Neural progenitor cell (in vitro differentiated cells): ENCODE measurements at regions not wholly inside any gene's neighbourhood (a gene's known extent, or its start where the extent isn't known, plus 50 kb on each side); places are given as distances from the start of the nearest gene placed in this dataset.

Experiments
- DNase-seq: peaks from one replicate; pipeline ENCODE4 v3.0.0-alpha.2; 2016; ENCODE audit warnings: low spot score
- H2AFZ ChIP-seq: fragments of 200-600 bp; sonication (generic); replicated peaks from 2 replicates; pipeline ENCODE4 v1.6.1; 2016; ENCODE audit warnings: antibody characterized with exemption
- H3F3A ChIP-seq: fragments of 200-600 bp; sonication (generic); 2 replicates; pipeline ENCODE4 v1.6.1; 2016; ENCODE audit warnings: antibody characterized with exemption, low read depth
- H3K27ac ChIP-seq: fragments of 200-600 bp; sonication (generic); 2 replicates; pipeline ENCODE4 v1.5.1; 2016; ENCODE audit warnings: mild to moderate bottlenecking
- H3K27me3 ChIP-seq: fragments of 200-600 bp; sonication (generic); 2 replicates; pipeline ENCODE4 v1.6.1; 2016; ENCODE audit warnings: mild to moderate bottlenecking, moderate library complexity
- H3K36me3 ChIP-seq: fragments of 200-600 bp; sonication (generic); 2 replicates; pipeline ENCODE4 v1.5.1; 2016
- H3K4me1 ChIP-seq: fragments of 200-600 bp; sonication (generic); 2 replicates; pipeline ENCODE4 v1.6.1; 2016; ENCODE audit warnings: mixed run types
- H3K4me2 ChIP-seq: fragments of 200-600 bp; sonication (generic); 2 replicates; pipeline ENCODE4 v1.6.1; 2016
- H3K4me3 ChIP-seq: fragments of 200-600 bp; sonication (generic); 2 replicates; pipeline ENCODE4 v1.5.1; 2016
- H3K79me2 ChIP-seq: fragments of 200-600 bp; sonication (generic); 2 replicates; pipeline ENCODE4 v1.6.1; 2016; ENCODE audit warnings: low read depth
- H3K9ac ChIP-seq: fragments of 200-600 bp; sonication (generic); 2 replicates; pipeline ENCODE4 v1.6.1; 2016
- H3K9me3 ChIP-seq: fragments of 200-600 bp; sonication (generic); 2 replicates; pipeline ENCODE4 v1.5.1; 2016; ENCODE audit warnings: low read depth
- H4K20me1 ChIP-seq: fragments of 200-600 bp; sonication (generic); 2 replicates; pipeline ENCODE4 v1.6.1; 2016; ENCODE audit warnings: low read depth
- H3K27ac Mint-ChIP-seq: 3 replicates; pipeline ENCODE4 v1.8.0; 2021; ENCODE audit warnings: mixed read lengths
- H3K27me3 Mint-ChIP-seq: 2 replicates; pipeline ENCODE4 v1.8.0; 2022; ENCODE audit warnings: low read depth, mild to moderate bottlenecking, inconsistent platforms, moderate library complexity, mixed read lengths; ENCODE audit not compliant: insufficient read depth
- H3K36me3 Mint-ChIP-seq: 3 replicates; pipeline ENCODE4 v1.8.0; 2021; ENCODE audit warnings: mixed read lengths
- H3K4me1 Mint-ChIP-seq: 3 replicates; pipeline ENCODE4 v1.8.0; 2021; ENCODE audit warnings: mixed read lengths
- H3K4me3 Mint-ChIP-seq: 3 replicates; pipeline ENCODE4 v1.8.0; 2021; ENCODE audit warnings: mild to moderate bottlenecking, moderate library complexity, mixed read lengths
- H3K9me3 Mint-ChIP-seq: 3 replicates; pipeline ENCODE4 v1.8.0; 2020; ENCODE audit warnings: mixed read lengths
- CTCF ChIP-seq: fragments of 200-600 bp; sonication (generic); IDR thresholded peaks from 2 replicates; pipeline ENCODE4 v1.5.1; 2017; ENCODE audit warnings: antibody characterized with exemption, mild to moderate bottlenecking
- EZH2 ChIP-seq: fragments of 200-600 bp; sonication (generic); IDR thresholded peaks from 2 replicates; pipeline ENCODE4 v1.6.1; 2017; ENCODE audit warnings: antibody characterized with exemption, mild to moderate bottlenecking, moderate library complexity
- EZH2phosphoT487 ChIP-seq: fragments of 200-600 bp; sonication (generic); IDR thresholded peaks from 2 replicates; pipeline ENCODE4 v1.6.1; 2017; ENCODE audit warnings: antibody characterized with exemption

GRCh38 chr14:22268875-22269274 lies 320.1 kb downstream of the DAD1 start:
- H3K9me3 ChIP-seq, result no peaks in the 10 kb centered on the region
- DNase-seq, result no peak
- H3K27ac Mint-ChIP-seq, result no peak overlapping the region
- H3K36me3 Mint-ChIP-seq, result no peaks in the 10 kb centered on the region
- no peaks in the 10 kb centered on the region for H3K9me3 Mint-ChIP-seq
- no peaks in the 10 kb centered on the region for H4K20me1 ChIP-seq
- H3K27me3 Mint-ChIP-seq, result peaks cover 4% of the 10 kb centered on the region
- no peak overlapping the region for H3K4me2 ChIP-seq
- H3K27me3 ChIP-seq, result no peaks in the 10 kb centered on the region
- peaks cover 46% of the 10 kb centered on the region for H3K4me1 Mint-ChIP-seq
- H3K9ac ChIP-seq, result no peak overlapping the region
- H3K79me2 ChIP-seq, result no peaks in the 10 kb centered on the region
- peak overlapping the region; percentile 20 for H3K4me3 Mint-ChIP-seq
- no peak overlapping the region for H3K4me3 ChIP-seq
- H3K4me1 ChIP-seq, result peaks cover 28% of the 10 kb centered on the region
- H3F3A ChIP-seq, result peaks cover 9% of the 10 kb centered on the region
- H2AFZ ChIP-seq, result no peak overlapping the region
- H3K27ac ChIP-seq, result no peak overlapping the region
- TF ChIP-seq CTCF (no peak), EZH2 (no peak), EZH2phosphoT487 (no peak)
- H3K36me3 ChIP-seq, result no peaks in the 10 kb centered on the region

- Mint-ChIP-seq H3K27me3 (peaks cover 4% of the 10 kb centered on the region), H3K9me3 (no peaks in the 10 kb centered on the region), H3K4me1 (peaks cover 30% of the 10 kb centered on the region), H3K36me3 (no peaks in the 10 kb centered on the region), H3K4me3 (no peak overlapping the region), H3K27ac (peak overlapping the region; percentile 36)
- Histone ChIP-seq H4K20me1 (no peaks in the 10 kb centered on the region), H3K9me3 (no peaks in the 10 kb centered on the region), H3K4me3 (no peak overlapping the region), H3K9ac (no peak overlapping the region), H2AFZ (no peak overlapping the region), H3K4me2 (no peak overlapping the region), H3K79me2 (no peaks in the 10 kb centered on the region), H3F3A (peaks cover under 1% of the 10 kb centered on the region), H3K4me1 (peaks cover 16% of the 10 kb centered on the region), H3K27ac (no peak overlapping the region), H3K36me3 (no peaks in the 10 kb centered on the region), H3K27me3 (no peaks in the 10 kb centered on the region)
- DNase-seq, result no peak
- no peak for TF ChIP-seq CTCF
- TF ChIP-seq EZH2, result no peak
- no peak for TF ChIP-seq EZH2phosphoT487
Observed at GRCh38 chr14:22266683-22267082, 322.3 kb downstream of the DAD1 start.

GRCh38 chr14:22266142-22266442 lies 322.9 kb downstream of the DAD1 start:
- Mint-ChIP-seq H3K4me3 (no peak overlapping the region), H3K27ac (peak overlapping the region; percentile 82), H3K4me1 (peaks cover 27% of the 10 kb centered on the region)

More at GRCh38 chr14:22266142-22266442, 322.9 kb downstream of the DAD1 start:
- no peaks in the 10 kb centered on the region for H4K20me1 ChIP-seq
- no peaks in the 10 kb centered on the region for H3K27me3 ChIP-seq
- no peak overlapping the region for H3K9ac ChIP-seq
- no peaks in the 10 kb centered on the region for H3K79me2 ChIP-seq
- no peak for DNase-seq
- TF ChIP-seq CTCF (no peak), EZH2 (no peak), EZH2phosphoT487 (no peak)
- H3K9me3 ChIP-seq, result no peaks in the 10 kb centered on the region
- no peak overlapping the region for H2AFZ ChIP-seq
- peaks cover 14% of the 10 kb centered on the region for H3K4me1 ChIP-seq
- H3F3A ChIP-seq, result no peaks in the 10 kb centered on the region
- no peak overlapping the region for H3K4me3 ChIP-seq
- H3K4me2 ChIP-seq, result no peak overlapping the region
- no peak overlapping the region for H3K27ac ChIP-seq
- no peaks in the 10 kb centered on the region for H3K36me3 ChIP-seq
- no peaks in the 10 kb centered on the region for H3K9me3 Mint-ChIP-seq
- H3K36me3 Mint-ChIP-seq, result no peaks in the 10 kb centered on the region
- peaks cover 4% of the 10 kb centered on the region for H3K27me3 Mint-ChIP-seq
